ENCODE measurements at regions not wholly inside any gene's neighbourhood (a gene's known extent, or its start where the extent isn't known, plus 50 kb on each side); places are given as distances from the start of the nearest gene placed in this dataset.

DNA sequence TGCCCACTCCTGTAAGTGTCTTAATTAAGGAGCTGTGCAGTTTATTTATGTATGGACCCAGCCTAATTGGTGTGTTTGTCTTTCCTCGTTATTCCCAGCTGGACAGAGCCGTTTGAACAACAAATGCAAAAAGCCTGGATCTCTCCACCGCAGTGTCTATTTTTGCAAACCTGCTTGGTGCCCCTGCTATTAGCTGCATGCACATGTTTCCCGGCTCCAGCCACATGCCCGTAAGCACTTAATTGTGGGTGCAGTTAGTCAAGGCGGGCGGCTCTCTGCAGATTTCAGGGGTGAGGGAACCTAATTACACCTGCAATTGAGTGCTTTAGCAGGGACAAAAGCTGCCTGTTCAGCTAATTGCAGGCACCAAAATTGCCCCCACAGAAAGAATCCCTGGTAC is 74.0 kb upstream of the GSE1 start:
- H3K4me3 ChIP-seq (ENCODE audit: low read depth, low read length): no peak overlapping the region
- no peak overlapping the region for H4K91ac ChIP-seq (ENCODE audit: low read depth, low read length)
- no peak overlapping the region for H3K4ac ChIP-seq (ENCODE audit: low read depth, low read length)
- no peak overlapping the region for H2BK120ac ChIP-seq (ENCODE audit: insufficient read depth, low read length, poor library complexity)
- no peak for DNase-seq
- WGBS (ENCODE audit: extremely low coverage, insufficient coverage, insufficient read length): no CpG with 5 or more reads among the region's 7 CpGs
- H3K9ac ChIP-seq (ENCODE audit: low read length): no peak overlapping the region
- H2AK5ac ChIP-seq (ENCODE audit: low read length): no peak overlapping the region
- no peak overlapping the region for H3K18ac ChIP-seq (ENCODE audit: low read length)
- no peak overlapping the region for H2BK12ac ChIP-seq (ENCODE audit: low read length)
- H3K14ac ChIP-seq (ENCODE audit: low read length): no peak overlapping the region
- H3K79me1 ChIP-seq (ENCODE audit: low read length): peaks cover 2% of the 10 kb centered on the region
- H2BK5ac ChIP-seq (ENCODE audit: low read depth, low read length, poor library complexity): no peak overlapping the region
- H4K12ac ChIP-seq (ENCODE audit: low read depth, low read length): no peak overlapping the region
- H3K27ac ChIP-seq (ENCODE audit: low read depth, low read length): no peak overlapping the region
- no peak overlapping the region for H3K4me2 ChIP-seq (ENCODE audit: low read length)
- H4K8ac ChIP-seq (ENCODE audit: low read depth, low read length): no peak overlapping the region
- no peak overlapping the region for H3K23ac ChIP-seq (ENCODE audit: low read length)
- peaks cover 6% of the 10 kb centered on the region for H3K9me3 ChIP-seq (ENCODE audit: insufficient read depth, low read depth, low read length)
- H3K4me1 ChIP-seq (ENCODE audit: control insufficient read depth in 1 of 2, insufficient read depth in 2 of 2, low read length in 2 of 2): peaks cover 6 to 8% of the 10 kb centered on the region in 2 experiments
- H3K27me3 ChIP-seq (ENCODE audit: insufficient read depth, low read length): no peaks in the 10 kb centered on the region
- H3K79me2 ChIP-seq (ENCODE audit: control insufficient read depth, insufficient read depth, low read length, poor library complexity): no peaks in the 10 kb centered on the region
- no peak overlapping the region for H2AFZ ChIP-seq (ENCODE audit: insufficient read depth, low read length, poor library complexity)
- peaks cover 0 to 3% of the 10 kb centered on the region in 2 experiments for H3K36me3 ChIP-seq (ENCODE audit: control insufficient read depth in 1 of 2, insufficient read depth in 2 of 2, low read length in 2 of 2)

DNA sequence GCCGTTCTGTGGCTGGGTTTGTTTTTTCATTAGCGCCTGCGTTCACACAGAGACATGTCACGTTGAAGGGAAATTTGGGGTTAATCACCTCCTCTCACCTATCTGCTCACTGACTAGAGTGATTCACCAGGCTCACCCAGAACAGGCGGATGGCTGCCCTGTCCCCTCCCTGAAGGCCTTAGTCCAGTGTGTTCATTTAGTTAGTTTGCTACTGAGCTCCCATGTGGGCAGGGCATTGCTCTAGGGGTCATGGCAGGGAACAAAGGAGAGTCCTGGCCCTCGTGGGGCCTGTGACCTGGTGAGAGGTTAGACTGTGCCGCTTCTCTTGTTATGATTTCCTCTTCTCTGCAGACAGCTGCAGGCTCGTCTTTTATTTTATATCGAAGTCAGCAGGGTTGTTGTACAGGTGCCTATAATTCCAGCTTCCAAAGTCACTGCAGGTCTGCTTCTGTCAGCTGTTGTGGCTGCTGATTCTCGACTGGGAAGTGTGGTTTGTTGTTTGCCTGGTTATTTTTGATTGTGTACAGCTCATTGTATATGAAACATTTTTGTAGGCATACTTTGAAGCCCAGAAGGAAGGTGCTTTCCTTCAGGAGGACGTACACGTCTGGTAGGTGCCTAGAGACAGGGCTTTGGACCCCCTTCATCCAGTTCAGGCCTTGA is 73.4 kb upstream of the GSE1 start:
- Histone ChIP-seq H3K9me3 (ENCODE audit: insufficient read depth, low read depth, low read length) (peaks cover 6% of the 10 kb centered on the region), H2BK5ac (ENCODE audit: low read depth, low read length, poor library complexity) (no peak overlapping the region), H3K36me3 (ENCODE audit: control insufficient read depth in 1 of 2, insufficient read depth in 2 of 2, low read length in 2 of 2) (peaks cover 0 to 3% of the 10 kb centered on the region in 2 experiments), H3K4me2 (ENCODE audit: low read length) (no peak overlapping the region), H3K18ac (ENCODE audit: low read length) (no peak overlapping the region), H3K27ac (ENCODE audit: low read depth, low read length) (no peak overlapping the region), H3K79me2 (ENCODE audit: control insufficient read depth, insufficient read depth, low read length, poor library complexity) (no peaks in the 10 kb centered on the region), H3K27me3 (ENCODE audit: insufficient read depth, low read length) (no peaks in the 10 kb centered on the region), H3K4ac (ENCODE audit: low read depth, low read length) (no peak overlapping the region), H4K8ac (ENCODE audit: low read depth, low read length) (no peak overlapping the region), H3K4me1 (ENCODE audit: control insufficient read depth in 1 of 2, insufficient read depth in 2 of 2, low read length in 2 of 2) (peaks cover 12 to 13% of the 10 kb centered on the region in 2 experiments), H2BK12ac (ENCODE audit: low read length) (no peak overlapping the region), H2AK5ac (ENCODE audit: low read length) (no peak overlapping the region), H2AFZ (ENCODE audit: insufficient read depth, low read length, poor library complexity) (no peak overlapping the region), H3K79me1 (ENCODE audit: low read length) (peaks cover 3% of the 10 kb centered on the region), H4K91ac (ENCODE audit: low read depth, low read length) (no peak overlapping the region), H2BK120ac (ENCODE audit: insufficient read depth, low read length, poor library complexity) (no peak overlapping the region), H4K12ac (ENCODE audit: low read depth, low read length) (no peak overlapping the region), H3K14ac (ENCODE audit: low read length) (no peak overlapping the region), H3K23ac (ENCODE audit: low read length) (no peak overlapping the region), H3K9ac (ENCODE audit: low read length) (no peak overlapping the region), H3K4me3 (ENCODE audit: low read depth, low read length) (no peak overlapping the region)
- DNase-seq: no peak
- no CpG with 5 or more reads among the region's 12 CpGs for WGBS (ENCODE audit: extremely low coverage, insufficient coverage, insufficient read length)

DNA sequence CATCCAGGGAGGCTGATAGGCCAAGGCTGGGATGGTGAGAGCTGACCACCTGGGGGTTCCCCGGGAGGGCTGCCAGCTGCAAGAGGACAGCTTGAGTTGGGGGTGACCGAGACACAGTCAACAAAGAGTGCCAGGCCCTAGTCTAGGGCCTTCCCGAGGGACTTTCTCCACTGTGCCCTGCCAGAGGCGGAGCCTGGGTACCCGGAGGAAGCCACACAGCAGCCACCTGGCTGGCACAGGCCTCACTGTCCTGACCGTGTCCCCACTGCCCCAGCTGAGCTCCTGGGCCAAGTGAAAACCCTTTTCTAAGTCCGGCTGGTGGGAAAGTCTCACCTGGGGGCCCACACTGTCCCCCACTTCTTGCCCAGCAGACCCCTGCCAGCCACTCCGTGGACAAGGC is 71.9 kb upstream of the GSE1 start:
- no peaks in the 10 kb centered on the region for H3K27me3 ChIP-seq (ENCODE audit: insufficient read depth, low read length)
- H3K9me3 ChIP-seq (ENCODE audit: insufficient read depth, low read depth, low read length): peaks cover 6% of the 10 kb centered on the region
- peaks cover 6% of the 10 kb centered on the region for H3K79me1 ChIP-seq (ENCODE audit: low read length)
- no peak overlapping the region for H3K27ac ChIP-seq (ENCODE audit: low read depth, low read length)
- H2BK120ac ChIP-seq (ENCODE audit: insufficient read depth, low read length, poor library complexity): no peak overlapping the region
- H3K9ac ChIP-seq (ENCODE audit: low read length): no peak overlapping the region
- no peak overlapping the region for H2AK5ac ChIP-seq (ENCODE audit: low read length)
- H3K4me2 ChIP-seq (ENCODE audit: low read length): no peak overlapping the region
- no peak overlapping the region for H2BK12ac ChIP-seq (ENCODE audit: low read length)
- no peaks in the 10 kb centered on the region for H3K79me2 ChIP-seq (ENCODE audit: control insufficient read depth, insufficient read depth, low read length, poor library complexity)
- H2BK5ac ChIP-seq (ENCODE audit: low read depth, low read length, poor library complexity): no peak overlapping the region
- WGBS (ENCODE audit: extremely low coverage, insufficient coverage, insufficient read length): no CpG with 5 or more reads among the region's 8 CpGs
- H4K8ac ChIP-seq (ENCODE audit: low read depth, low read length): no peak overlapping the region
- peaks cover 0 to 3% of the 10 kb centered on the region in 2 experiments for H3K36me3 ChIP-seq (ENCODE audit: control insufficient read depth in 1 of 2, insufficient read depth in 2 of 2, low read length in 2 of 2)
- no peak overlapping the region for H3K18ac ChIP-seq (ENCODE audit: low read length)
- DNase-seq: no peak
- no peak overlapping the region for H3K4me3 ChIP-seq (ENCODE audit: low read depth, low read length)
- H3K14ac ChIP-seq (ENCODE audit: low read length): no peak overlapping the region
- no peak overlapping the region for H3K4ac ChIP-seq (ENCODE audit: low read depth, low read length)
- no peak overlapping the region for H3K23ac ChIP-seq (ENCODE audit: low read length)
- H2AFZ ChIP-seq (ENCODE audit: insufficient read depth, low read length, poor library complexity): no peak overlapping the region
- H3K4me1 ChIP-seq (ENCODE audit: control insufficient read depth in 1 of 2, insufficient read depth in 2 of 2, low read length in 2 of 2): peaks cover 9 to 16% of the 10 kb centered on the region in 2 experiments
- no peak overlapping the region for H4K12ac ChIP-seq (ENCODE audit: low read depth, low read length)
- H4K91ac ChIP-seq (ENCODE audit: low read depth, low read length): no peak overlapping the region

DNA sequence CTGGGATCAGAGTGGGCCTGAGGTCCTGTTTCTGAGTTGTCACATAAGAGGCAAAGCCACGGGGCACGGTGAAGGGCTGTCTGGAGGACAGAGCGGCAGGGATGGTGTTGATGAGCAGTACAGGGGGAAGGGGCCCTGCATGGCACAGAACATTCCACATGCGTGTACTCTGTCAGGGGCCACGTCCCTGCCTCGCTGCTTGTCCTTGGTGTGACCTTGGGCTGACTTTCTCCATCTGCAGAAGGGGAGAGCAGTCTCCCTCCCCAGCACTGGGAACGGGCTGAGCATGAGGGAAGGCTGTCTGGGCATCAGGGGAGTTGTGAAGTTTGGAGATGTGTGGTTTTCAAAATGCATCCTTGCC is 71.5 kb upstream of the GSE1 start:
- no peak for DNase-seq
- no CpG with 5 or more reads among the region's 7 CpGs for WGBS (ENCODE audit: extremely low coverage, insufficient coverage, insufficient read length)
- Histone ChIP-seq H3K9me3 (ENCODE audit: insufficient read depth, low read depth, low read length) (peaks cover 6% of the 10 kb centered on the region), H4K91ac (ENCODE audit: low read depth, low read length) (no peak overlapping the region), H2AK5ac (ENCODE audit: low read length) (no peak overlapping the region), H3K27ac (ENCODE audit: low read depth, low read length) (no peak overlapping the region), H3K9ac (ENCODE audit: low read length) (no peak overlapping the region), H2AFZ (ENCODE audit: insufficient read depth, low read length, poor library complexity) (no peak overlapping the region), H3K4me1 (ENCODE audit: control insufficient read depth in 1 of 2, insufficient read depth in 2 of 2, low read length in 2 of 2) (peaks cover 9 to 13% of the 10 kb centered on the region in 2 experiments), H4K8ac (ENCODE audit: low read depth, low read length) (no peak overlapping the region), H2BK12ac (ENCODE audit: low read length) (no peak overlapping the region), H4K12ac (ENCODE audit: low read depth, low read length) (no peak overlapping the region), H3K36me3 (ENCODE audit: control insufficient read depth in 1 of 2, insufficient read depth in 2 of 2, low read length in 2 of 2) (peaks cover 0 to 3% of the 10 kb centered on the region in 2 experiments), H2BK5ac (ENCODE audit: low read depth, low read length, poor library complexity) (no peak overlapping the region), H3K27me3 (ENCODE audit: insufficient read depth, low read length) (no peaks in the 10 kb centered on the region), H3K4me2 (ENCODE audit: low read length) (no peak overlapping the region), H3K4me3 (ENCODE audit: low read depth, low read length) (no peak overlapping the region), H3K79me2 (ENCODE audit: control insufficient read depth, insufficient read depth, low read length, poor library complexity) (no peaks in the 10 kb centered on the region), H3K4ac (ENCODE audit: low read depth, low read length) (no peak overlapping the region), H3K18ac (ENCODE audit: low read length) (no peak overlapping the region), H3K14ac (ENCODE audit: low read length) (no peak overlapping the region), H3K79me1 (ENCODE audit: low read length) (peaks cover 6% of the 10 kb centered on the region), H3K23ac (ENCODE audit: low read length) (no peak overlapping the region), H2BK120ac (ENCODE audit: insufficient read depth, low read length, poor library complexity) (no peak overlapping the region)

All from trophoblast cell (in vitro differentiated cells and primary cell).